ENCODE measurements at regions not wholly inside any gene's neighbourhood (a gene's known extent, or its start where the extent isn't known, plus 50 kb on each side); places are given as distances from the start of the nearest gene placed in this dataset.

DNA sequence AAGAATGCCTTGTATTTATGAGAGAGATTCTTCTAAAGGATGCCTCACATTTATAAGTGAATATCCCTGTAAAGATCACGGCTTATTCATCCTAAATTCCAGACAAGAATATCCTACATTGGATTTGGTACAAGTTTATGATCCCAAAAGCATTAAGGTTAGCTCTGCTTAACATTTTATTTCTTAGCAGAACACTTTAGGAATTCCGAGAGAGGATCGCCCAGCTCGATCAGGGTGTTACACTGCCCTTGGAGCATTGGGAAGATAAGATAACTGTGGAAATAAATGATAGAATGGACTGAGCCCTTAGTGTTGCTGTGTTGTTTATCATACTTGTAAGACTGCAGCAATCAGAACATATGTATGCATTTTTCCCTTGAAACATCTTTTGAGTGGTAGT is 223.0 kb upstream of the CDIN1 start:
- ATAC-seq (ENCODE audit: low read depth): no peak

GRCh38 chr15:36356978-36357601 is 222.3 kb upstream of the CDIN1 start:
- H3K9me3 Mint-ChIP-seq: no peaks in the 10 kb centered on the region
- DNase-seq (ENCODE audit: low spot score in 2 of 2): no peak
- no peak overlapping the region for H3K27ac Mint-ChIP-seq

More for the DNA sequence above, 223.0 kb upstream of the CDIN1 start:
- DNase-seq (ENCODE audit: low spot score in 2 of 2): no peak
- Mint-ChIP-seq H3K9me3 (no peaks in the 10 kb centered on the region), H3K27ac (no peak overlapping the region), H3K4me1 (peaks cover 2% of the 10 kb centered on the region), H3K36me3 (no peaks in the 10 kb centered on the region), H3K4me3 (no peak overlapping the region), H3K27me3 (no peaks in the 10 kb centered on the region)

GRCh38 chr15:36358094-36358493 is 221.3 kb upstream of the CDIN1 start:
- ATAC-seq (ENCODE audit: low read depth) (no peak), DNase-seq (ENCODE audit: low spot score in 2 of 2) (no peak)
- peaks cover 2% of the 10 kb centered on the region for H3K4me1 Mint-ChIP-seq
- H3K27me3 Mint-ChIP-seq: no peaks in the 10 kb centered on the region
- H3K27ac Mint-ChIP-seq: no peak overlapping the region
- no peak overlapping the region for H3K4me3 Mint-ChIP-seq
- H3K9me3 Mint-ChIP-seq: no peaks in the 10 kb centered on the region
- no peaks in the 10 kb centered on the region for H3K36me3 Mint-ChIP-seq

More at GRCh38 chr15:36356978-36357601, 222.3 kb upstream of the CDIN1 start:
- no peaks in the 10 kb centered on the region for H3K27me3 Mint-ChIP-seq
- H3K36me3 Mint-ChIP-seq: no peaks in the 10 kb centered on the region
- peaks cover 2% of the 10 kb centered on the region for H3K4me1 Mint-ChIP-seq
- no peak overlapping the region for H3K4me3 Mint-ChIP-seq
- no peak for ATAC-seq (ENCODE audit: low read depth)

DNA sequence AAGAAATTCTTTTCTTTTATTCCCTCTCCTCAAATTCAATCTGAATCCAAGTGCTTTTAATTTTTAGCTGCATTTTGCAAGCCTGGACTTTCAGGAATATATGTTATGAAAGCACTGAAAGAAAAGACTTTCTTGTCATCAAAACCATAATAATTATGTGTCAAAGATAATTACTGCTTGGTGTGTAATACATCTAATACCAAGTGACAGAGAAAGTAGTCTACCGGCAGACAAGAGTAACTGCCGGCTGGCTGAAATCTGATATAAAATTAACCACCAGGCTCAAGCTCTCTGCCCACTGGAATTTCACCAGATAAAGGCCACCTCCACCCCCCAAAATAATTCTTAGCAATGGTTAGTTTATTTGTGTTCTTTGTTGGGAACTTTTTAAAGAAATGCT is 220.9 kb upstream of the CDIN1 start:
- Mint-ChIP-seq H3K27me3 (no peaks in the 10 kb centered on the region), H3K9me3 (no peaks in the 10 kb centered on the region), H3K4me1 (peaks cover 2% of the 10 kb centered on the region), H3K4me3 (no peak overlapping the region), H3K36me3 (no peaks in the 10 kb centered on the region), H3K27ac (no peak overlapping the region)
- DNase-seq (ENCODE audit: low spot score in 2 of 2): no peak
- ATAC-seq (ENCODE audit: low read depth): no peak

DNA sequence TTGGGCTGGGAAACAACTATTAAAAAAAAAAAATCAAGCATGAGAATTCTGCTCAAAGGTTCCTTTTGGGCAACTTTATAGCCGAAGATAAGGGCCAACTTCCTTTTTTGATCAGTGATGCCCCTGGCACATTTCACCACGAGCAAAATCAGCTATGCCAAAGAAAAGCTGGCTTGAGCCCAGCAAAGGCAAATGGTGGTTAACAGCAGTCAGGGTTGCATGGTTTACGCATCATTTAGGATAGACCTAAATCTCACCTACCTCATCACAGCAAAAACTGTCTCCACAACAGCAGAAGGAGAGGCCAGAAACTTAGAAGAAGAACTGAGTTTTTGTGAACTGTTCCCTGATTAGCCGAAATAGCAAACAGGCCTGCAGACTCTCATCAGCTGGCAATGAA is 220.1 kb upstream of the CDIN1 start:
- Mint-ChIP-seq H3K36me3 (no peaks in the 10 kb centered on the region), H3K4me1 (peaks cover 2% of the 10 kb centered on the region), H3K27me3 (no peaks in the 10 kb centered on the region)

GRCh38 chr15:36361351-36361870 is 218.0 kb upstream of the CDIN1 start:
- peaks cover 2% of the 10 kb centered on the region for H3K4me1 Mint-ChIP-seq
- ATAC-seq (ENCODE audit: low read depth): no peak
- H3K4me3 Mint-ChIP-seq: no peak overlapping the region
- DNase-seq (ENCODE audit: low spot score in 2 of 2): no peak
- H3K27me3 Mint-ChIP-seq: no peaks in the 10 kb centered on the region
- no peak overlapping the region for H3K27ac Mint-ChIP-seq
- H3K36me3 Mint-ChIP-seq: no peaks in the 10 kb centered on the region
- no peaks in the 10 kb centered on the region for H3K9me3 Mint-ChIP-seq

More for the DNA sequence above, 220.1 kb upstream of the CDIN1 start:
- no peak for ATAC-seq (ENCODE audit: low read depth)
- no peak for DNase-seq (ENCODE audit: low spot score in 2 of 2)
- H3K27ac Mint-ChIP-seq: no peak overlapping the region
- H3K9me3 Mint-ChIP-seq: no peaks in the 10 kb centered on the region
- no peak overlapping the region for H3K4me3 Mint-ChIP-seq

GRCh38 chr15:36362509-36362915 is 216.9 kb upstream of the CDIN1 start:
- H3K9me3 Mint-ChIP-seq: no peaks in the 10 kb centered on the region
- no peaks in the 10 kb centered on the region for H3K4me1 Mint-ChIP-seq
- no peaks in the 10 kb centered on the region for H3K36me3 Mint-ChIP-seq
- H3K27ac Mint-ChIP-seq: no peak overlapping the region
- ATAC-seq (ENCODE audit: low read depth): no peak
- H3K4me3 Mint-ChIP-seq: no peak overlapping the region
- H3K27me3 Mint-ChIP-seq: no peaks in the 10 kb centered on the region
- no peak for DNase-seq (ENCODE audit: low spot score in 2 of 2)

DNA sequence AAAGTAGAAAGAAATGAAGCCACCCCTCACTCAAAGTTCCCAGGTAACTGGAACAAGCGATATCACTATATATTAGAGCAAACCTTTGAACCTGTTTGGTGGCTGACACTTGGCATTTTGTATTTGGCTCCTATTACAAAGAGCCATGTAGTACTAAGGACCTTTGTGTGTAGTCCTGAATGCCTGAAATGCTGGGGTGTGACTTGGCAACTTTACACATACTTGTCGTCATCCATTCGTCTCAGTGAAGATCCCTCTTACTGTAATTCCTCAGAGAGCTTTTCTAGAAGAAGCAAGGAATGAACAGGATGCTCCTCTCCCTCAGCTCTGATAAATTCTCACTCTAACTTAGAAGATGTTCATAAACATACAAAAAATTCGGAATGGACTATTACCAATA is 216.1 kb upstream of the CDIN1 start:
- H3K27ac Mint-ChIP-seq: no peak overlapping the region
- ATAC-seq (ENCODE audit: low read depth): no peak
- no peak for DNase-seq (ENCODE audit: low spot score in 2 of 2)
- H3K4me3 Mint-ChIP-seq: no peak overlapping the region
- no peaks in the 10 kb centered on the region for H3K36me3 Mint-ChIP-seq
- H3K27me3 Mint-ChIP-seq: no peaks in the 10 kb centered on the region
- H3K4me1 Mint-ChIP-seq: no peaks in the 10 kb centered on the region
- H3K9me3 Mint-ChIP-seq: no peaks in the 10 kb centered on the region

- H3K36me3 Mint-ChIP-seq: no peaks in the 10 kb centered on the region
- no peak for ATAC-seq (ENCODE audit: low read depth)
Measured at GRCh38 chr15:36364377-36364776, 215.0 kb upstream of the CDIN1 start.

GRCh38 chr15:36365963-36366362 is 213.5 kb upstream of the CDIN1 start:
- Mint-ChIP-seq H3K27ac (no peak overlapping the region), H3K9me3 (peaks cover 1% of the 10 kb centered on the region), H3K36me3 (no peaks in the 10 kb centered on the region), H3K4me1 (no peaks in the 10 kb centered on the region), H3K27me3 (no peaks in the 10 kb centered on the region), H3K4me3 (no peak overlapping the region)
- no peak for ATAC-seq (ENCODE audit: low read depth)
- DNase-seq (ENCODE audit: low spot score in 2 of 2): no peak

More at GRCh38 chr15:36364377-36364776, 215.0 kb upstream of the CDIN1 start:
- no peak overlapping the region for H3K4me3 Mint-ChIP-seq
- no peak overlapping the region for H3K27ac Mint-ChIP-seq
- no peaks in the 10 kb centered on the region for H3K4me1 Mint-ChIP-seq
- no peak for DNase-seq (ENCODE audit: low spot score in 2 of 2)
- no peaks in the 10 kb centered on the region for H3K27me3 Mint-ChIP-seq
- H3K9me3 Mint-ChIP-seq: peaks cover 1% of the 10 kb centered on the region

GRCh38 chr15:36370051-36370730 is 209.2 kb upstream of the CDIN1 start:
- ATAC-seq (ENCODE audit: low read depth): no peak
- Mint-ChIP-seq H3K27me3 (no peaks in the 10 kb centered on the region), H3K27ac (no peak overlapping the region), H3K4me1 (no peaks in the 10 kb centered on the region), H3K9me3 (peaks cover 1% of the 10 kb centered on the region), H3K4me3 (no peak overlapping the region), H3K36me3 (no peaks in the 10 kb centered on the region)
- DNase-seq (ENCODE audit: low spot score in 2 of 2): no peak

DNA sequence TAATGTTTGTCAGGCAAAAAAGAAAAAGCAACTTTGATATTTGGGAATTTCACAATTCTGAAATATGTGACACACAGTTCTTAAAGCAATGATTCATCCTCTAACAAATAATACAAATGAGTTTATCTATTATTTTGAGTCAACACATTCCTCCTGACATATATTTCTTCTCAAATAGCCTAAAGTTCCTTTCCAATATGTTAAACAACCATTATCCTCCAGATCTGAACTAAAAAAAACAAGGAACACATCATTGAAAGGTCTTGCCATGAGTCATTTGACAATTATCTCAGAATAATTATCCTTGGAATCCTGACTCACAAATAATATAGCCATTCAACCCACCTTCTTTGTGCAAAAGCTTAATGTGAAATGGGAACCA is 208.7 kb upstream of the CDIN1 start:
- Mint-ChIP-seq H3K4me3 (no peak overlapping the region), H3K9me3 (peaks cover 1% of the 10 kb centered on the region)
- DNase-seq (ENCODE audit: low spot score in 2 of 2): no peak

DNA sequence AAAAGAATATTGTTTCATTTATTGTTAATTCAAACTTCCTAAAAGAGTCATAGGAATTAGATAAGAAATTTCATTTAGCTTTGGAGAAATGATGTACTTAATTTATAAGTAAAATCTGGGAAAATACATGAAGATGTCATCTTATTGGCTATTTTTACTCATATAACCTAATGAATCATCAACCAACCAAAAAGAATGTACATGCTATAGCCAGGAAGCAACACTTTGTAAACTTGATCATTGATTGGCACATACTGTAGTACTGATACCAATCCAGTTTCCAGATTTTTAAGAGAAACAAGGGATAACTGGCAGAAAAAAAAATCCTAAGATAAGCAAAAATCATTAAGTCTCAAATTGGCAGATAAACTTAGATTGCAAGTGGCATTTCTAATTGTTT is 207.9 kb upstream of the CDIN1 start:
- Mint-ChIP-seq H3K4me1 (no peaks in the 10 kb centered on the region), H3K27ac (no peak overlapping the region), H3K36me3 (no peaks in the 10 kb centered on the region), H3K27me3 (no peaks in the 10 kb centered on the region), H3K9me3 (peaks cover 1% of the 10 kb centered on the region), H3K4me3 (no peak overlapping the region)
- DNase-seq (ENCODE audit: low spot score in 2 of 2) (no peak), ATAC-seq (ENCODE audit: low read depth) (no peak)

More for the DNA sequence above, 208.7 kb upstream of the CDIN1 start:
- no peak overlapping the region for H3K27ac Mint-ChIP-seq
- H3K4me1 Mint-ChIP-seq: no peaks in the 10 kb centered on the region
- ATAC-seq (ENCODE audit: low read depth): no peak
- no peaks in the 10 kb centered on the region for H3K27me3 Mint-ChIP-seq
- H3K36me3 Mint-ChIP-seq: no peaks in the 10 kb centered on the region

GRCh38 chr15:36372968-36373367 is 206.5 kb upstream of the CDIN1 start:
- no peak overlapping the region for H3K27ac Mint-ChIP-seq
- no peaks in the 10 kb centered on the region for H3K27me3 Mint-ChIP-seq
- DNase-seq (ENCODE audit: low spot score in 2 of 2): no peak
- H3K9me3 Mint-ChIP-seq: peaks cover 1% of the 10 kb centered on the region
- no peaks in the 10 kb centered on the region for H3K4me1 Mint-ChIP-seq
- H3K36me3 Mint-ChIP-seq: no peaks in the 10 kb centered on the region
- no peak for ATAC-seq (ENCODE audit: low read depth)
- H3K4me3 Mint-ChIP-seq: no peak overlapping the region

DNA sequence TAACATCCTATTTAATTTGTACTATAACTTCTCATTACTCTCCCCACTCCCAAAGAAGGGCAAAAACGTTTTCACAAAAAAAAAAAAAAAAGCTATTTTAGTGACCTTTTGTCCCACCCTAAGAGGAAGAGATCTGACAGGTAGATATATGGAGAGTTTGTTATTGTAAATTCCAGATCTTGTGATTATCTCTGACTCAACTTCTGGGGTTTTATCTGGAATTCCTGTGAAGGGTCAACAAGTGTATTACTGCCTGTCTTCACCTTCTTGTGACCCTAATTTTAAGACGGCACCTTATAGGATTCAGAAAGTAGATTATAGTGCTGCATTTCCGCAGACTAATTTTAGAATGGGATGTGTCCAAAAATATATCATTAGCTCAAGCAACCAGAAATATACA is 205.9 kb upstream of the CDIN1 start:
- Mint-ChIP-seq H3K27ac (no peak overlapping the region), H3K4me1 (no peaks in the 10 kb centered on the region), H3K9me3 (peaks cover 1% of the 10 kb centered on the region), H3K4me3 (no peak overlapping the region), H3K27me3 (no peaks in the 10 kb centered on the region), H3K36me3 (no peaks in the 10 kb centered on the region)
- ATAC-seq (ENCODE audit: low read depth) (no peak), DNase-seq (ENCODE audit: low spot score in 2 of 2) (no peak)
